ENCODE measurements at regions not wholly inside any gene's neighbourhood (a gene's known extent, or its start where the extent isn't known, plus 50 kb on each side); places are given as distances from the start of the nearest gene placed in this dataset.

DNA sequence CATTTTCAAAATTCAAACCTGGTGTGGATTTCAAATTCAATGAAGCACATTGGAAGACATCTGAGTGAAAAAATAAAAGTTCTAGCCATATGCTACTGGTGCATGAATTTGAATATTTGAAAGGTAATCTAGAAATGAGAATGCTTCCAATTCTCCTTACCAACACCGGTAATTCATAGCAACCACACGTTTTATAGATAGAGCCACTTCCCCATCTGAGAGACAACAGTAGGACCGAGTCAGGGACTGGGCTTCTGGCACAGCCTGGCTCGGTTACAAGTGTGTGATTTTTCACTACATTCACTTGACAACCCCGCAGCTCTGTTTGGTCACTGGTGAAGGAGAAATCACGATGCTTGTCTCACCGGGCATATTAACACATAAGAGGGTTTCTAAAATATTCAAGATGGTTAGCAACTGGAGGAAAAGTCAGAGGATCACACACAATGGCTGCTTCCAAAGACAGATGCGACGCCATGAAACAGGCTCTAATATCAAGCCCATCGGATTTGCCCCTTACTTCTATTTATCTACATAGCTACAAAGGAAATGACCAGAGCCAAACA, 86.5 kb upstream of the FOXN3 start:
- Histone ChIP-seq H3K79me2 (ENCODE audit: low read depth) (no peaks in the 10 kb centered on the region), H3K36me3 (ENCODE audit: low read depth) (no peaks in the 10 kb centered on the region), H2AFZ (no peak overlapping the region), H4K20me1 (ENCODE audit: insufficient read depth) (no peaks in the 10 kb centered on the region), H3K4me3 (no peak overlapping the region), H3K9me2 (ENCODE audit: insufficient read depth) (no peaks in the 10 kb centered on the region), H3K4me1 (replicated peaks; ENCODE audit: insufficient read depth) (no peaks in the 10 kb centered on the region), H3K27ac (no peak overlapping the region), H3K4me2 (no peak overlapping the region), H3K27me3 (ENCODE audit: insufficient read depth, low read depth) (peaks cover 30% of the 10 kb centered on the region), H3K9me3 (ENCODE audit: insufficient read depth, low read depth) (no peaks in the 10 kb centered on the region), H3F3A (ENCODE audit: insufficient read depth, low read depth) (no peaks in the 10 kb centered on the region)
- CTCF ChIA-PET: interaction anchor here (0.6 kb wide), 1 partner anchor 114 kb away, joined by 16 read pairs; no protein-coding TSS in a partner anchor
- POLR2A ChIA-PET (ENCODE audit: unreplicated experiment): no interaction called here
- no TSS peak for BruUV-seq (replicated peaks)
- intact Hi-C loops (cut with micrococcal nuclease; ENCODE audit: unreplicated experiment): no loop called here
- DNase-seq: no peak
- no peak for TF ChIP-seq EZH2 (IDR thresholded peaks at IDR 0.05; ENCODE audit: low read depth)

DNA sequence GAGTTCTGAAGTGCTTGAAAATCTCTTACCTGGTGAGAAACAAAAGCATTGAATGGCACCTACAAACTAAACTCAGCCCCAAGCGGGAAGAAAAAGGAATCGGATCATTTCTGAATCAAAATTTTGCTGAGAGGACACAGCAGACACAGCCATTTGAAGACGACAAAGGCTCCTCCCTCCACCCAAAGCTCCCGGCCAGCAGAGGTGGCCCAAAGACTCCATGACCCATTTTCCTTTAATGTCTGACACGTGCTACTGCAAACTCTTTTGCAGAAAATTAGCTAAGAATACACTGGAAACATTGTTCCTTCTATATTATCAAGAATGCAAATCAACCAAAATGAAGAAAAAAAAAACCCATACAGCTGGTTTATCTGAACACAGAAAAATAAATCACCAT, 85.9 kb upstream of the FOXN3 start:
- Histone ChIP-seq H3K36me3 (ENCODE audit: low read depth) (no peaks in the 10 kb centered on the region), H3K9me3 (ENCODE audit: insufficient read depth, low read depth) (no peaks in the 10 kb centered on the region), H3K4me2 (no peak overlapping the region), H3K79me2 (ENCODE audit: low read depth) (no peaks in the 10 kb centered on the region), H3K4me3 (no peak overlapping the region), H3K9me2 (ENCODE audit: insufficient read depth) (no peaks in the 10 kb centered on the region), H3K4me1 (replicated peaks; ENCODE audit: insufficient read depth) (no peaks in the 10 kb centered on the region), H3K27me3 (ENCODE audit: insufficient read depth, low read depth) (peaks cover 30% of the 10 kb centered on the region), H2AFZ (no peak overlapping the region), H3K27ac (no peak overlapping the region), H4K20me1 (ENCODE audit: insufficient read depth) (no peaks in the 10 kb centered on the region), H3F3A (ENCODE audit: insufficient read depth, low read depth) (no peaks in the 10 kb centered on the region)
- no TSS peak for BruUV-seq (replicated peaks)
- POLR2A ChIA-PET (ENCODE audit: unreplicated experiment): no interaction called here
- CTCF ChIA-PET: no interaction called here
- TF ChIP-seq EZH2 (IDR thresholded peaks at IDR 0.05; ENCODE audit: low read depth): no peak
- TF ChIP-seq, protein P1, sequence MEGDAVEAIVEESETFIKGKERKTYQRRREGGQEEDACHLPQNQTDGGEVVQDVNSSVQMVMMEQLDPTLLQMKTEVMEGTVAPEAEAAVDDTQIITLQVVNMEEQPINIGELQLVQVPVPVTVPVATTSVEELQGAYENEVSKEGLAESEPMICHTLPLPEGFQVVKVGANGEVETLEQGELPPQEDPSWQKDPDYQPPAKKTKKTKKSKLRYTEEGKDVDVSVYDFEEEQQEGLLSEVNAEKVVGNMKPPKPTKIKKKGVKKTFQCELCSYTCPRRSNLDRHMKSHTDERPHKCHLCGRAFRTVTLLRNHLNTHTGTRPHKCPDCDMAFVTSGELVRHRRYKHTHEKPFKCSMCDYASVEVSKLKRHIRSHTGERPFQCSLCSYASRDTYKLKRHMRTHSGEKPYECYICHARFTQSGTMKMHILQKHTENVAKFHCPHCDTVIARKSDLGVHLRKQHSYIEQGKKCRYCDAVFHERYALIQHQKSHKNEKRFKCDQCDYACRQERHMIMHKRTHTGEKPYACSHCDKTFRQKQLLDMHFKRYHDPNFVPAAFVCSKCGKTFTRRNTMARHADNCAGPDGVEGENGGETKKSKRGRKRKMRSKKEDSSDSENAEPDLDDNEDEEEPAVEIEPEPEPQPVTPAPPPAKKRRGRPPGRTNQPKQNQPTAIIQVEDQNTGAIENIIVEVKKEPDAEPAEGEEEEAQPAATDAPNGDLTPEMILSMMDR (conservative IDR thresholded peaks at IDR 0.05): no peak
- no peak for DNase-seq
- intact Hi-C loops (cut with micrococcal nuclease; ENCODE audit: unreplicated experiment): no loop called here

DNA sequence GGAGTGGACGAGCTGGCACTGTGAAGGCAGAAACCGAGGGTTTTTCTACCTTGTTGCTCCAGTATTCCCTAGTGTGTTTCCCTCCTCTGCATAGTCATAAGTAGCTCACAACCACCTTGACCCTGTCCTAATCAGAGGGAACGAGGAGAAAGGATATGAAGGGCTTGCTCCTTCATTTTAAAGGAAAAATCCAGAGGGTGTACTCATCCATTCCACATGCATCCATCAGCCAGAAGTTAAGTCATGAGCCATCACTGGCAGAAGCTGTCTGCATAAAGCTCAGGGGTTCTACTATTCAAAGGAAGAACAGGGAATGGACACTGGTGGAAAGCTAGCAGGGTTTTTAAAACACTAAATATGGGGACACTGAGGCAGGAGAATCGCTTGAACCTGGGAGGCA, 84.3 kb upstream of the FOXN3 start:
- DNase-seq: no peak
- Histone ChIP-seq H3K36me3 (ENCODE audit: low read depth) (no peaks in the 10 kb centered on the region), H3K79me2 (ENCODE audit: low read depth) (no peaks in the 10 kb centered on the region), H3K4me2 (no peak overlapping the region), H3K4me3 (no peak overlapping the region), H2AFZ (no peak overlapping the region), H4K20me1 (ENCODE audit: insufficient read depth) (no peaks in the 10 kb centered on the region), H3K27me3 (ENCODE audit: insufficient read depth, low read depth) (peaks cover 34% of the 10 kb centered on the region), H3K4me1 (replicated peaks; ENCODE audit: insufficient read depth) (no peaks in the 10 kb centered on the region), H3F3A (ENCODE audit: insufficient read depth, low read depth) (no peaks in the 10 kb centered on the region), H3K27ac (no peak overlapping the region), H3K9me3 (ENCODE audit: insufficient read depth, low read depth) (no peaks in the 10 kb centered on the region), H3K9me2 (ENCODE audit: insufficient read depth) (no peaks in the 10 kb centered on the region)
- ChIA-PET CTCF (no interaction called here), POLR2A (ENCODE audit: unreplicated experiment) (no interaction called here)
- intact Hi-C loops (cut with micrococcal nuclease; ENCODE audit: unreplicated experiment): no loop called here
- BruUV-seq (replicated peaks): no TSS peak
- TF ChIP-seq, protein P1 (conservative IDR thresholded peaks at IDR 0.05): no peak
- TF ChIP-seq EZH2 (IDR thresholded peaks at IDR 0.05; ENCODE audit: low read depth): no peak

DNA sequence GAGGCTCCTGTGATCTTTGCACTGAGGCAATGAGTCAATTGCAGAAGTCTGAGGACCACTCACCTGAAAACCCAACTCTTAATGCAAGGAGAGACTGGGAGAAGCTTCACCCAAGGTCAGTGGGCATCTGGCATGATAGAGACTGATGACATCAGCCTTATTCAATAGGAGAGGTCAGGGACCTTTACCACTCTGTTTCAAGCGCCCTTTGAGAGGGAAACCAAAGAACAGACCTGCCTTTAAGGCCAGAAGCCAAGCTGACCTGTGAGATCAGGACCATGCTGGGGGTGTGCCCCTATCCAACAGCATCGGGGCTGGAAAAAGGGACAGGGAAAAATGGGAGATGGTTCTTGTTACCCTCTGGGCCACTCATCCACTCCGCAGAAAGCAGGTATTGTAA, 83.3 kb upstream of the FOXN3 start:
- H3K27me3 ChIP-seq (ENCODE audit: insufficient read depth, low read depth): peaks cover 41% of the 10 kb centered on the region
- intact Hi-C loops (cut with micrococcal nuclease; ENCODE audit: unreplicated experiment): no loop called here
- ChIA-PET CTCF (no interaction called here), POLR2A (ENCODE audit: unreplicated experiment) (no interaction called here)
- no peak overlapping the region for H3K4me3 ChIP-seq
- H2AFZ ChIP-seq: no peak overlapping the region
- BruUV-seq (replicated peaks): no TSS peak
- no peaks in the 10 kb centered on the region for H3K4me1 ChIP-seq (replicated peaks; ENCODE audit: insufficient read depth)
- TF ChIP-seq, protein P1 (conservative IDR thresholded peaks at IDR 0.05): no peak
- TF ChIP-seq EZH2 (IDR thresholded peaks at IDR 0.05; ENCODE audit: low read depth): no peak
- no peaks in the 10 kb centered on the region for H3F3A ChIP-seq (ENCODE audit: insufficient read depth, low read depth)
- no peaks in the 10 kb centered on the region for H3K9me2 ChIP-seq (ENCODE audit: insufficient read depth)
- no peaks in the 10 kb centered on the region for H3K36me3 ChIP-seq (ENCODE audit: low read depth)
- no peak overlapping the region for H3K27ac ChIP-seq
- H4K20me1 ChIP-seq (ENCODE audit: insufficient read depth): no peaks in the 10 kb centered on the region
- no peaks in the 10 kb centered on the region for H3K79me2 ChIP-seq (ENCODE audit: low read depth)
- H3K9me3 ChIP-seq (ENCODE audit: insufficient read depth, low read depth): no peaks in the 10 kb centered on the region
- no peak for DNase-seq
- no peak overlapping the region for H3K4me2 ChIP-seq
